PC-9 (cell line): ENCODE measurements at regions not wholly inside any gene's neighbourhood (a gene's known extent, or its start where the extent isn't known, plus 50 kb on each side); places are given as distances from the start of the nearest gene placed in this dataset.

ENCODE experiments used
- EZH2 ChIP-seq: fragments of 200-600 bp; sonication (generic); IDR thresholded peaks from 2 replicates; pipeline ENCODE4 v1.8.0; 2017; ENCODE audit warnings: antibody characterized with exemption, low read depth
- TF ChIP-seq, protein P1 (sequence below): fragments of 200-600 bp; sonication (generic); conservative IDR thresholded peaks from 2 replicates; pipeline ENCODE4 v1.6.1; 2017; ENCODE audit warnings: mixed run types, antibody characterized with exemption, mild to moderate bottlenecking, moderate library complexity

DNA sequence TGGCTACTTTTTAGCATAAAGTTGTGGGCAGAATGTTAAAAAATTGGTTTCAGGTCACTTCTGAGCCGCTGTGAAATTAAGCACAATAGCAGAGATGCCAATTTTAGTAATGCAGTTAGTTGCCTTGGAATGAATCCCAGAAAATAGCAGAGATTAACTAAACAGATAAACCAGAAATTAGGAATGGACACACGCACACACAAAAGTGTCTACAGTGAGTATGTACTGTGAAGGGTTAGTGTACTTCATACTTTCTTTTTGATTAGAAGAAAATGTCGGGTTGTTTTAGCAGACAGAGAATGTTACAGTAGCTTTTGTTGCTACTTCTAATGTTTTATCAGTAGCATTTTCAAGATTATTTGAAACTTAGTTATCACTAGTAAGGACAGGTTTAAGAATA lies 106.7 kb downstream of the LEPR start:
- TF ChIP-seq, protein P1, sequence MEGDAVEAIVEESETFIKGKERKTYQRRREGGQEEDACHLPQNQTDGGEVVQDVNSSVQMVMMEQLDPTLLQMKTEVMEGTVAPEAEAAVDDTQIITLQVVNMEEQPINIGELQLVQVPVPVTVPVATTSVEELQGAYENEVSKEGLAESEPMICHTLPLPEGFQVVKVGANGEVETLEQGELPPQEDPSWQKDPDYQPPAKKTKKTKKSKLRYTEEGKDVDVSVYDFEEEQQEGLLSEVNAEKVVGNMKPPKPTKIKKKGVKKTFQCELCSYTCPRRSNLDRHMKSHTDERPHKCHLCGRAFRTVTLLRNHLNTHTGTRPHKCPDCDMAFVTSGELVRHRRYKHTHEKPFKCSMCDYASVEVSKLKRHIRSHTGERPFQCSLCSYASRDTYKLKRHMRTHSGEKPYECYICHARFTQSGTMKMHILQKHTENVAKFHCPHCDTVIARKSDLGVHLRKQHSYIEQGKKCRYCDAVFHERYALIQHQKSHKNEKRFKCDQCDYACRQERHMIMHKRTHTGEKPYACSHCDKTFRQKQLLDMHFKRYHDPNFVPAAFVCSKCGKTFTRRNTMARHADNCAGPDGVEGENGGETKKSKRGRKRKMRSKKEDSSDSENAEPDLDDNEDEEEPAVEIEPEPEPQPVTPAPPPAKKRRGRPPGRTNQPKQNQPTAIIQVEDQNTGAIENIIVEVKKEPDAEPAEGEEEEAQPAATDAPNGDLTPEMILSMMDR, result no peak
- TF ChIP-seq EZH2, result no peak
